GM23338 (cell line): ENCODE measurements at regions not wholly inside any gene's neighbourhood (a gene's known extent, or its start where the extent isn't known, plus 50 kb on each side); places are given as distances from the start of the nearest gene placed in this dataset.

Experiments used
- CTCF ChIP-seq, 2 experiments: fragments of 200-600 bp in 1 of 2; sonication (generic) in 1 of 2; conservative IDR thresholded peaks; 2 replicates each; pipeline versions ENCODE4 v1.5.1 to v1.6.1; 2016 to 2017; ENCODE audit warnings: antibody characterized with exemption in 2 of 2, low read depth in 2 of 2, mild to moderate bottlenecking in 2 of 2, moderate library complexity in 1 of 2
- POLR2AphosphoS5 ChIP-seq: IDR thresholded peaks from 2 replicates; pipeline ENCODE4 v1.6.1; 2016; ENCODE audit warnings: antibody characterized with exemption, low read depth

GRCh38 chr2:8337321-8337720, 344.5 kb upstream of the ID2 start:
- TF ChIP-seq POLR2AphosphoS5 (no peak), CTCF (conservative IDR thresholded peaks at IDR 0.05; ENCODE audit: low read depth in 2 of 2) (no peak)
